Natural killer cell (primary cell): ENCODE measurements at regions not wholly inside any gene's neighbourhood (a gene's known extent, or its start where the extent isn't known, plus 50 kb on each side); places are given as distances from the start of the nearest gene placed in this dataset.

ENCODE experiments used
- ATAC-seq, 3 donors: fragments of 150-1000 bp in 2 of 3; fragments of 200-7000 bp in 1 of 3; cut with Tn5 transposase; 1 replicate in 1 of 3; 2 replicates in 2 of 3; pipeline ENCODE4 v1.10.0; 2021; ENCODE audit warnings: mild to moderate bottlenecking in 2 of 3, moderate library complexity in 2 of 3
- DNase-seq, 2 donors: peaks; one replicate each; pipeline versions ENCODE4 v3.0.0 to v3.0.0-alpha.2; 2013 to 2021; ENCODE audit warnings: mixed read lengths in 1 of 2
- H3K27ac ChIP-seq: one replicate; pipeline ENCODE4 v1.5.1; 2013; ENCODE audit warnings: mild to moderate bottlenecking, low read length
- H3K27me3 ChIP-seq: one replicate; pipeline ENCODE4 v1.6.1; 2013; ENCODE audit warnings: low read length; ENCODE audit not compliant: control insufficient read depth, insufficient read depth
- H3K36me3 ChIP-seq: one replicate; pipeline ENCODE4 v1.6.1; 2013; ENCODE audit warnings: low read length; ENCODE audit not compliant: control insufficient read depth, insufficient read depth
- H3K4me1 ChIP-seq: one replicate; pipeline ENCODE4 v1.6.1; 2013; ENCODE audit warnings: low read length; ENCODE audit not compliant: control insufficient read depth, insufficient read depth
- H3K4me3 ChIP-seq: one replicate; pipeline ENCODE4 v1.5.1; 2013; ENCODE audit warnings: low read length
- H3K9me3 ChIP-seq: one replicate; pipeline ENCODE4 v1.6.1; 2013; ENCODE audit warnings: low read length; ENCODE audit not compliant: control insufficient read depth, insufficient read depth
- H3K27ac Mint-ChIP-seq, 2 donors: one replicate each; pipeline ENCODE4 v1.8.0; 2022; ENCODE audit warnings: mild to moderate bottlenecking in 2 of 2, mixed read lengths in 2 of 2, moderate library complexity in 1 of 2
- H3K27me3 Mint-ChIP-seq, 2 donors: one replicate each; pipeline ENCODE4 v1.8.0; 2022; ENCODE audit warnings: low read depth in 2 of 2, mixed read lengths in 2 of 2
- H3K36me3 Mint-ChIP-seq: one replicate; pipeline ENCODE4 v1.8.0; 2022; ENCODE audit warnings: mixed read lengths
- H3K4me1 Mint-ChIP-seq, 2 donors: one replicate each; pipeline ENCODE4 v1.8.0; 2022; ENCODE audit warnings: mixed read lengths in 2 of 2
- H3K4me3 Mint-ChIP-seq: one replicate; pipeline ENCODE4 v1.8.0; 2022; ENCODE audit warnings: mild to moderate bottlenecking, moderate library complexity, mixed read lengths
- H3K9me3 Mint-ChIP-seq, 2 donors: one replicate each; pipeline ENCODE4 v1.8.0; 2022; ENCODE audit warnings: mixed read lengths in 2 of 2
- WGBS: methylation state at CpG from one replicate; pipeline ENCODE4 v1.1.7; 2013; ENCODE audit warnings: missing lambda C conversion rate; ENCODE audit not compliant: insufficient coverage; 5-methylcytosine and 5-hydroxymethylcytosine counted together
- intact Hi-C: fragments of 100-400 bp; cut with micrococcal nuclease; formaldehyde crosslinking; loops from one replicate; pipeline ENCODE4 v1.14.2; 2022
- TF ChIP-seq, protein P1 (sequence below): fragments of 200-600 bp; IDR thresholded peaks from one replicate; pipeline ENCODE4 v1.8.0; 2022; ENCODE audit warnings: antibody characterized with exemption

DNA sequence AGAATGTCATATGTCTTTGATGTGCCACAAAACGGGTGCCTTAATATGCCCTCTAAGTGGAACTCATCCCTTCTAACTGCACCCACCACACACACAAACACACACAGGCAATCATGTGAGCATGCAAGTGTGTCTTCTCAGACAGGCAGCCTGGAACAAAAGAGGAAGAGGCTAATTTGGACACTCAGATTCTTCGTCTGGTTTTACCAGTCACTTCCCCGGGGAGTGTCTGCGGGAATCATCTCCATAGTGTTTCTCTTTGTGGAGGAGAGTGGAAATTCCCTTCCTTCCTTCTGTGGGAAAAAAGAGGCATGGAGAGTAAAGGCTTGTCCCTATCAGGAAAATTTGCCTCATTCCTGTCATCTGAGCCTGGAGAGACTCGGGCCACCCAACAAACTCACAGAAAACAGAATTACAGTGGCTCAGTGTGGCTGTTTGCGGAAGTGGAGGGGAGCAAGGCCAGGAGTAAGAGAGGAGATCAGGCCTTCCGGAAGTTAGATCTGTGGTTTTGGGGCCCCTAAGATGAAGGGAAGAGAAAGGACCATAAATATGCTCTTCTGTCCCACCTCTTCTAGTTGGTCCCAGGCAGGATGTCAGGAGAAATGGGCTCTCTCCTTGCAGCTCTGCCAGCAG lies 212.6 kb upstream of the SEMA6D start:
- H3K27ac ChIP-seq: no peak overlapping the region

DNA sequence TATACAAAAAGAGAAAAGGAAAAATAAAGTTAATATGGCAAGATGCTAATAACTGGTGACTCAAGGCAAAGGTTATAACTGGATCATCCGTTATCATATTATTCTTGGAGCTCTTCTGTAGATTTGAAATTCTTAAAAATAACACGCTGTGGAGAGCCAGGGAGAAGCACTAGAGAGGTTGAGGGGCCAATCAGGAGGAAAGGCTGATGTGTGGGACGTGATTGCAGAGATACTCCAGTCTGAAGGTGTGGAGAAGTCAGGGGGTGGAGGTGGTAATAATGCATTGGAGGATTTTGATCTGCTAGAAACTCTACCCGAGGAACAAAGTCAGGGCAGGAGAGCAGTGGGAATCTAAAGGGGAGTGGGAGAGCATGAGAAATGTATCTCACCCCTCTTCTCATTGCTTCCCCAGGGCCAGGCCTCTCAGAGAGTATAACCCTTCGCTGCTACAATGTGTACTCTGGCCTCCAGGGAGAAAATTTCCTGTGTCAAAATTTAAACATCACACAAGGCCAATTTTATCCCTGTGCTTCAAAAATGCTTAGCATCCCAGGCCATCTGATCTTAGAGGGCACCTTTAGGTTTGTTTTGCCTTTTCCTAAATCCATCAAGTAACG lies 211.5 kb upstream of the SEMA6D start:
- intact Hi-C loops: no loop called here
- H3K4me1 Mint-ChIP-seq: peaks cover 0 to 16% of the 10 kb centered on the region in 2 donors
- WGBS: 67% methylated on average over 5 of the region's 6 CpGs
- H3K27me3 ChIP-seq: no peaks in the 10 kb centered on the region
- TF ChIP-seq, protein P1, sequence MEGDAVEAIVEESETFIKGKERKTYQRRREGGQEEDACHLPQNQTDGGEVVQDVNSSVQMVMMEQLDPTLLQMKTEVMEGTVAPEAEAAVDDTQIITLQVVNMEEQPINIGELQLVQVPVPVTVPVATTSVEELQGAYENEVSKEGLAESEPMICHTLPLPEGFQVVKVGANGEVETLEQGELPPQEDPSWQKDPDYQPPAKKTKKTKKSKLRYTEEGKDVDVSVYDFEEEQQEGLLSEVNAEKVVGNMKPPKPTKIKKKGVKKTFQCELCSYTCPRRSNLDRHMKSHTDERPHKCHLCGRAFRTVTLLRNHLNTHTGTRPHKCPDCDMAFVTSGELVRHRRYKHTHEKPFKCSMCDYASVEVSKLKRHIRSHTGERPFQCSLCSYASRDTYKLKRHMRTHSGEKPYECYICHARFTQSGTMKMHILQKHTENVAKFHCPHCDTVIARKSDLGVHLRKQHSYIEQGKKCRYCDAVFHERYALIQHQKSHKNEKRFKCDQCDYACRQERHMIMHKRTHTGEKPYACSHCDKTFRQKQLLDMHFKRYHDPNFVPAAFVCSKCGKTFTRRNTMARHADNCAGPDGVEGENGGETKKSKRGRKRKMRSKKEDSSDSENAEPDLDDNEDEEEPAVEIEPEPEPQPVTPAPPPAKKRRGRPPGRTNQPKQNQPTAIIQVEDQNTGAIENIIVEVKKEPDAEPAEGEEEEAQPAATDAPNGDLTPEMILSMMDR: no peak
- H3K4me3 Mint-ChIP-seq: no peak overlapping the region
- no peaks in the 10 kb centered on the region for H3K9me3 ChIP-seq
- no peaks in the 10 kb centered on the region for H3K9me3 Mint-ChIP-seq
- no peaks in the 10 kb centered on the region for H3K36me3 ChIP-seq
- no peak overlapping the region for H3K27ac ChIP-seq
- H3K27me3 Mint-ChIP-seq: no peaks in the 10 kb centered on the region
- DNase-seq (no peak), ATAC-seq (no peak)
- no peak overlapping the region for H3K4me3 ChIP-seq
- H3K36me3 Mint-ChIP-seq: no peaks in the 10 kb centered on the region
- no peak overlapping the region for H3K27ac Mint-ChIP-seq
- H3K4me1 ChIP-seq: peaks cover 4% of the 10 kb centered on the region

More for the DNA sequence above, 212.6 kb upstream of the SEMA6D start:
- TF ChIP-seq, protein P1: no peak
- Mint-ChIP-seq H3K27me3 (no peaks in the 10 kb centered on the region), H3K4me1 (peaks cover 0 to 16% of the 10 kb centered on the region in 2 donors), H3K27ac (no peak overlapping the region), H3K36me3 (no peaks in the 10 kb centered on the region), H3K4me3 (no peak overlapping the region), H3K9me3 (no peaks in the 10 kb centered on the region)
- Histone ChIP-seq H3K4me3 (no peak overlapping the region), H3K4me1 (peaks cover 4% of the 10 kb centered on the region), H3K27me3 (no peaks in the 10 kb centered on the region), H3K9me3 (no peaks in the 10 kb centered on the region), H3K36me3 (no peaks in the 10 kb centered on the region)
- intact Hi-C loops: no loop called here
- no peak for ATAC-seq
- WGBS: 23% methylated on average over 7 of the region's 7 CpGs
- no peak for DNase-seq

DNA sequence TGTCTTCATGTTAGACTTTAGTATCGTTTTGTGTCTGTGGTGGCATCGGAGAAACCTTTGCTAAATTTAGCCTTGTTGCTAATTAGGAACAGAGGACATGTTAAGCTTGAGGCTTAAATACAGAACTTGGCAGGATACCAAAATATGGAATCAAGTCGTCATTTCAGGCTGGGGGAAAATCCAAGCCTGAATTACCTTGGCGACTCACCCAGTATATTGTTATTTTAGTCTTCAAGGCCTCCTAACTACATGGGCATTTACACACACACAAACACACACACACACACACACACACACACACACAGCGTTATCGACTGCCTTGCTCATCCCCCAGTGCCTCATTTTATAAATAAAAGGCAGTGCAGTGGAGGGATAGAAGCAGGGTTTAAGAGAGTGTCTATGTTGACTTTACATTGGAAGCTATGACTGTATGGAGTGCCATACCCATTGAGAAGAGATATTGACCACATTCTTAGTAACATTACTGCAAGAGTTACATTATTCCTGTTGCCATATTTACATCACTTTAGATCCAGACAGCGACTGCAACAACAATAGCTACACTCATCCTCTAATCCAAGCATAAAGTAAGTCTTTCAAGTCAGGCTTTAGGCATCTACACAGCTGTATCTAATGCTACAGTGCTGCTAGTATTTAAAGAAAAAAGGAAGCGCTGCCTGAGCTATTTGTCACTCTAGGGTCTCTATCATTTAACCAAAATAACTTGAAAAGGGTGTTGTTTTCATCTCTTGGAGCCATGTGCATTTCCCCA lies 210.8 kb upstream of the SEMA6D start:
- intact Hi-C loops: no loop called here
- Histone ChIP-seq H3K4me1 (peaks cover 4% of the 10 kb centered on the region), H3K27me3 (no peaks in the 10 kb centered on the region), H3K4me3 (no peak overlapping the region), H3K27ac (no peak overlapping the region), H3K9me3 (no peaks in the 10 kb centered on the region), H3K36me3 (no peaks in the 10 kb centered on the region)
- H3K9me3 Mint-ChIP-seq: peaks cover 0 to 2% of the 10 kb centered on the region in 2 donors
- no peak overlapping the region for H3K4me3 Mint-ChIP-seq
- H3K4me1 Mint-ChIP-seq: peaks cover 0 to 16% of the 10 kb centered on the region in 2 donors
- no peaks in the 10 kb centered on the region for H3K36me3 Mint-ChIP-seq
- TF ChIP-seq, protein P1: no peak
- no peak overlapping the region for H3K27ac Mint-ChIP-seq
- H3K27me3 Mint-ChIP-seq: no peaks in the 10 kb centered on the region
- WGBS: 40% methylated on average over 6 of the region's 8 CpGs
- DNase-seq: no peak
- ATAC-seq: no peak
